Activated T-helper 17 cell treated with anti-CD3 and anti-CD28 coated beads, Interleukin-2, amount 50 U/mL, for 72 hours (primary cell): ENCODE measurements at regions not wholly inside any gene's neighbourhood (a gene's known extent, or its start where the extent isn't known, plus 50 kb on each side); places are given as distances from the start of the nearest gene placed in this dataset.

ENCODE experiments used
- ATAC-seq: fragments of 150-1000 bp; cut with Tn5 transposase; replicated peaks from 2 replicates; pipeline ENCODE4 v1.10.0; 2021; ENCODE audit warnings: mild to moderate bottlenecking, moderate library complexity
- H3K27ac Mint-ChIP-seq: one replicate; pipeline ENCODE4 v1.8.0; 2022; ENCODE audit warnings: mixed read lengths
- H3K27me3 Mint-ChIP-seq: one replicate; pipeline ENCODE4 v1.8.0; 2022; ENCODE audit warnings: mixed read lengths
- H3K36me3 Mint-ChIP-seq: one replicate; pipeline ENCODE4 v1.8.0; 2022; ENCODE audit warnings: low read depth, mild to moderate bottlenecking, mixed read lengths
- H3K4me1 Mint-ChIP-seq: one replicate; pipeline ENCODE4 v1.8.0; 2022; ENCODE audit warnings: mixed read lengths
- H3K4me3 Mint-ChIP-seq: one replicate; pipeline ENCODE4 v1.8.0; 2022; ENCODE audit warnings: mild to moderate bottlenecking, mixed read lengths
- H3K9me3 Mint-ChIP-seq: one replicate; pipeline ENCODE4 v1.8.0; 2022; ENCODE audit warnings: mixed read lengths

- no peak overlapping the region for H3K27ac Mint-ChIP-seq
- H3K4me3 Mint-ChIP-seq = no peak overlapping the region
- peaks cover 4% of the 10 kb centered on the region for H3K9me3 Mint-ChIP-seq
- no peak for ATAC-seq
- H3K4me1 Mint-ChIP-seq = no peaks in the 10 kb centered on the region
- no peaks in the 10 kb centered on the region for H3K36me3 Mint-ChIP-seq
- no peaks in the 10 kb centered on the region for H3K27me3 Mint-ChIP-seq
Observed at GRCh38 chr2:16128746-16129610, 188.6 kb downstream of the MYCN start.

- H3K9me3 Mint-ChIP-seq = peaks cover 4% of the 10 kb centered on the region
- H3K4me1 Mint-ChIP-seq = no peaks in the 10 kb centered on the region
- H3K27ac Mint-ChIP-seq = no peak overlapping the region
- no peaks in the 10 kb centered on the region for H3K27me3 Mint-ChIP-seq
- H3K36me3 Mint-ChIP-seq = no peaks in the 10 kb centered on the region
- no peak for ATAC-seq
- no peak overlapping the region for H3K4me3 Mint-ChIP-seq
Observed at GRCh38 chr2:16127958-16128357, 187.6 kb downstream of the MYCN start.

GRCh38 chr2:16127276-16127940 is 187.1 kb downstream of the MYCN start:
- Mint-ChIP-seq H3K36me3 (no peaks in the 10 kb centered on the region), H3K9me3 (peaks cover 4% of the 10 kb centered on the region), H3K27me3 (no peaks in the 10 kb centered on the region), H3K4me3 (no peak overlapping the region), H3K4me1 (no peaks in the 10 kb centered on the region), H3K27ac (no peak overlapping the region)
- no peak for ATAC-seq

- Mint-ChIP-seq H3K27ac (no peak overlapping the region), H3K27me3 (no peaks in the 10 kb centered on the region), H3K9me3 (peaks cover 4% of the 10 kb centered on the region), H3K4me1 (no peaks in the 10 kb centered on the region), H3K4me3 (no peak overlapping the region), H3K36me3 (no peaks in the 10 kb centered on the region)
- ATAC-seq = no peak
Observed at GRCh38 chr2:16126517-16127275, 186.3 kb downstream of the MYCN start.

GRCh38 chr2:16125614-16126516 is 185.5 kb downstream of the MYCN start:
- ATAC-seq = no peak
- Mint-ChIP-seq H3K9me3 (no peaks in the 10 kb centered on the region), H3K27ac (no peak overlapping the region), H3K27me3 (no peaks in the 10 kb centered on the region), H3K4me3 (no peak overlapping the region), H3K4me1 (no peaks in the 10 kb centered on the region), H3K36me3 (no peaks in the 10 kb centered on the region)

- no peak for ATAC-seq
- no peaks in the 10 kb centered on the region for H3K27me3 Mint-ChIP-seq
- H3K36me3 Mint-ChIP-seq = no peaks in the 10 kb centered on the region
- H3K4me1 Mint-ChIP-seq = no peaks in the 10 kb centered on the region
- H3K9me3 Mint-ChIP-seq = no peaks in the 10 kb centered on the region
- no peak overlapping the region for H3K27ac Mint-ChIP-seq
- no peak overlapping the region for H3K4me3 Mint-ChIP-seq
Observed at GRCh38 chr2:16124881-16125613, 184.7 kb downstream of the MYCN start.

- Mint-ChIP-seq H3K36me3 (no peaks in the 10 kb centered on the region), H3K4me1 (no peaks in the 10 kb centered on the region), H3K4me3 (no peak overlapping the region), H3K27me3 (no peaks in the 10 kb centered on the region), H3K27ac (no peak overlapping the region), H3K9me3 (no peaks in the 10 kb centered on the region)
- ATAC-seq = no peak
Observed at GRCh38 chr2:16123856-16124780, 183.8 kb downstream of the MYCN start.

- Mint-ChIP-seq H3K4me3 (no peak overlapping the region), H3K27ac (no peak overlapping the region), H3K9me3 (no peaks in the 10 kb centered on the region)
Observed at GRCh38 chr2:16123421-16123820, 183.1 kb downstream of the MYCN start.

GRCh38 chr2:16122556-16122955 is 182.2 kb downstream of the MYCN start:
- no peak for ATAC-seq
- H3K4me3 Mint-ChIP-seq = no peak overlapping the region
- H3K27ac Mint-ChIP-seq = no peak overlapping the region
- H3K36me3 Mint-ChIP-seq = no peaks in the 10 kb centered on the region
- H3K4me1 Mint-ChIP-seq = no peaks in the 10 kb centered on the region
- H3K9me3 Mint-ChIP-seq = no peaks in the 10 kb centered on the region
- H3K27me3 Mint-ChIP-seq = no peaks in the 10 kb centered on the region

More at GRCh38 chr2:16123421-16123820, 183.1 kb downstream of the MYCN start:
- H3K36me3 Mint-ChIP-seq = no peaks in the 10 kb centered on the region
- H3K27me3 Mint-ChIP-seq = no peaks in the 10 kb centered on the region
- H3K4me1 Mint-ChIP-seq = no peaks in the 10 kb centered on the region
- ATAC-seq = no peak

GRCh38 chr2:16121986-16122390 is 181.6 kb downstream of the MYCN start:
- no peak for ATAC-seq
- H3K4me3 Mint-ChIP-seq = no peak overlapping the region

GRCh38 chr2:16121231-16121985 is 181.1 kb downstream of the MYCN start:
- Mint-ChIP-seq H3K9me3 (no peaks in the 10 kb centered on the region), H3K4me1 (no peaks in the 10 kb centered on the region), H3K27ac (no peak overlapping the region), H3K36me3 (no peaks in the 10 kb centered on the region), H3K4me3 (no peak overlapping the region), H3K27me3 (no peaks in the 10 kb centered on the region)
- ATAC-seq = no peak

More at GRCh38 chr2:16121986-16122390, 181.6 kb downstream of the MYCN start:
- Mint-ChIP-seq H3K9me3 (no peaks in the 10 kb centered on the region), H3K36me3 (no peaks in the 10 kb centered on the region), H3K27ac (no peak overlapping the region), H3K4me1 (no peaks in the 10 kb centered on the region), H3K27me3 (no peaks in the 10 kb centered on the region)

GRCh38 chr2:16120591-16121180 is 180.3 kb downstream of the MYCN start:
- Mint-ChIP-seq H3K9me3 (no peaks in the 10 kb centered on the region), H3K27me3 (peaks cover 2% of the 10 kb centered on the region), H3K4me3 (no peak overlapping the region), H3K36me3 (no peaks in the 10 kb centered on the region), H3K27ac (no peak overlapping the region), H3K4me1 (no peaks in the 10 kb centered on the region)
- ATAC-seq = no peak
